ENCODE measurements at regions not wholly inside any gene's neighbourhood (a gene's known extent, or its start where the extent isn't known, plus 50 kb on each side); places are given as distances from the start of the nearest gene placed in this dataset.

DNA sequence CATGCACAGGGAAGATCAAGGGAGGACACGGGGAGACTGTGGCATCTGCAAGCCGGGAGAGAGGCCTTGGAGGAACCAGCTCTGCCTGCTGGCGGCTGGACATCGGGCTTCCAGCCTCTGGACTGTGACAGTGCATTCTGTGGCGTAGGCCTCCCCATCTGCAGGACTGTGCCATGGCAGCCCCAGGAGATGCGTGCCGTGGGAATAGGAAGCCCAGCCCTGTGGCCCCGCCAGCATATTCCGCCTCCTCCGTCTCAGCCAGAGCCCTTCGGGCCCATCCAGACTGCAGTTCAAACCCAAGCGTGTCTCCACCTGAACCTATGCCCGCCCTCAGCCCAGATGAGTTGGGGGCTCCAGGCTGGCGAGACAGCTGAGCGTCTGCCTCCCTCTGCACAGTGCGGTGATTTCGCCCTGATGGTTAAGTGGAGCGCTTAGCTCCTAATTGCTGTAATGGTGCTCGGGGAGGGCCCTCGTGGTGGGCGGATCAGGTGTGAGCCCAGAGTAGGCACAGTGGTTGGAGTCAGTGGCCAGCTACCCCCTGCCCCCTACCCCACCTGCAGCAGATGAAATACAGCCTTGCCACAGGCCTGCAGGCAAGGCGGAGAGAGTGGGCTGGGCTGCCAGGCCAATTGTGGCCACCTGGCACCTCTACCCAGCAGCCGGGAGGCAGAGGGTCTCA is 133.9 kb downstream of the HMX1 start:
- Histone ChIP-seq H3K18ac (ENCODE audit: low read depth in 1 of 2, low read length in 2 of 2) (no peak overlapping the region), H2BK12ac (ENCODE audit: low read length in 2 of 2) (no peak overlapping the region), H3K9ac (ENCODE audit: low read length) (no peak overlapping the region), H3K36me3 (ENCODE audit: control insufficient read depth in 1 of 2, insufficient read depth in 2 of 2, low read depth in 1 of 2, low read length in 2 of 2) (no peaks in the 10 kb centered on the region), H3K9me3 (ENCODE audit: control insufficient read depth, low read length) (no peaks in the 10 kb centered on the region), H3K14ac (ENCODE audit: low read length in 2 of 2) (no peak overlapping the region), H3K4me1 (ENCODE audit: control insufficient read depth, insufficient read depth, low read depth, low read length) (no peaks in the 10 kb centered on the region), H2BK5ac (ENCODE audit: low read depth, low read length, poor library complexity, severe bottlenecking) (no peak overlapping the region), H3K27ac (ENCODE audit: low read length, poor library complexity, severe bottlenecking) (no peak overlapping the region), H3K27me3 (ENCODE audit: control insufficient read depth in 1 of 2, insufficient read depth in 1 of 2, low read length in 2 of 2) (no peaks in the 10 kb centered on the region), H4K8ac (ENCODE audit: low read length) (no peak overlapping the region), H3K79me1 (replicated peaks; ENCODE audit: low read length, poor library complexity, severe bottlenecking) (no peaks in the 10 kb centered on the region), H2AK5ac (ENCODE audit: low read length, severe bottlenecking) (no peak overlapping the region), H2BK15ac (ENCODE audit: low read depth, poor library complexity, severe bottlenecking) (no peak overlapping the region), H3K23ac (ENCODE audit: low read length in 2 of 2) (no peak overlapping the region), H3K4ac (ENCODE audit: low read depth in 1 of 2, low read length in 2 of 2) (no peak overlapping the region), H4K91ac (ENCODE audit: low read length) (no peak overlapping the region), H3K4me3 (ENCODE audit: insufficient read depth in 1 of 2, low read depth in 1 of 2, low read length in 2 of 2) (no peak overlapping the region), H2AFZ (ENCODE audit: low read depth, low read length) (no peak overlapping the region), H3K4me2 (ENCODE audit: low read length, poor library complexity, severe bottlenecking) (no peak overlapping the region), H2BK120ac (ENCODE audit: low read depth, low read length) (no peak overlapping the region)
- DNase-seq, result no peak
- 87% methylated on average over 23 of the region's 23 CpGs for WGBS

- H3K27me3 ChIP-seq (ENCODE audit: control insufficient read depth in 1 of 2, insufficient read depth in 1 of 2, low read length in 2 of 2), result no peaks in the 10 kb centered on the region
- H3K79me1 ChIP-seq (replicated peaks; ENCODE audit: low read length, poor library complexity, severe bottlenecking), result no peaks in the 10 kb centered on the region
- H3K4me1 ChIP-seq (ENCODE audit: control insufficient read depth, insufficient read depth, low read depth, low read length), result no peaks in the 10 kb centered on the region
- H2AK5ac ChIP-seq (ENCODE audit: low read length, severe bottlenecking), result no peak overlapping the region
- no peak overlapping the region for H3K27ac ChIP-seq (ENCODE audit: low read length, poor library complexity, severe bottlenecking)
- no peak overlapping the region for H3K4ac ChIP-seq (ENCODE audit: low read depth in 1 of 2, low read length in 2 of 2)
- no peak for DNase-seq
- H3K9ac ChIP-seq (ENCODE audit: low read length), result no peak overlapping the region
- H3K14ac ChIP-seq (ENCODE audit: low read length in 2 of 2), result no peak overlapping the region
- no peaks in the 10 kb centered on the region for H3K36me3 ChIP-seq (ENCODE audit: control insufficient read depth in 1 of 2, insufficient read depth in 2 of 2, low read depth in 1 of 2, low read length in 2 of 2)
- no peak overlapping the region for H4K8ac ChIP-seq (ENCODE audit: low read length)
- no peak overlapping the region for H2BK120ac ChIP-seq (ENCODE audit: low read depth, low read length)
- no peak overlapping the region for H3K23ac ChIP-seq (ENCODE audit: low read length in 2 of 2)
- no peak overlapping the region for H2BK12ac ChIP-seq (ENCODE audit: low read length in 2 of 2)
- H2BK5ac ChIP-seq (ENCODE audit: low read depth, low read length, poor library complexity, severe bottlenecking), result no peak overlapping the region
- no peak overlapping the region for H3K4me2 ChIP-seq (ENCODE audit: low read length, poor library complexity, severe bottlenecking)
- H4K91ac ChIP-seq (ENCODE audit: low read length), result no peak overlapping the region
- no peak overlapping the region for H3K4me3 ChIP-seq (ENCODE audit: insufficient read depth in 1 of 2, low read depth in 1 of 2, low read length in 2 of 2)
- H3K18ac ChIP-seq (ENCODE audit: low read depth in 1 of 2, low read length in 2 of 2), result no peak overlapping the region
- 88% methylated on average over 11 of the region's 11 CpGs for whole genome bisulfite sequencing
- no peak overlapping the region for H2AFZ ChIP-seq (ENCODE audit: low read depth, low read length)
- no peaks in the 10 kb centered on the region for H3K9me3 ChIP-seq (ENCODE audit: control insufficient read depth, low read length)
- H2BK15ac ChIP-seq (ENCODE audit: low read depth, poor library complexity, severe bottlenecking), result no peak overlapping the region
Observed at GRCh38 chr4:8737075-8737474, 134.6 kb downstream of the HMX1 start.

GRCh38 chr4:8736090-8736825 is 135.4 kb downstream of the HMX1 start:
- no peak overlapping the region for H4K8ac ChIP-seq (ENCODE audit: low read length)
- no peak overlapping the region for H2BK5ac ChIP-seq (ENCODE audit: low read depth, low read length, poor library complexity, severe bottlenecking)
- no peak overlapping the region for H2BK12ac ChIP-seq (ENCODE audit: low read length in 2 of 2)
- no peak overlapping the region for H3K14ac ChIP-seq (ENCODE audit: low read length in 2 of 2)
- H2BK15ac ChIP-seq (ENCODE audit: low read depth, poor library complexity, severe bottlenecking), result no peak overlapping the region
- no peak overlapping the region for H2BK120ac ChIP-seq (ENCODE audit: low read depth, low read length)
- H3K79me1 ChIP-seq (replicated peaks; ENCODE audit: low read length, poor library complexity, severe bottlenecking), result no peaks in the 10 kb centered on the region
- no peak overlapping the region for H3K4ac ChIP-seq (ENCODE audit: low read depth in 1 of 2, low read length in 2 of 2)
- H3K4me3 ChIP-seq (ENCODE audit: insufficient read depth in 1 of 2, low read depth in 1 of 2, low read length in 2 of 2), result no peak overlapping the region
- H3K9me3 ChIP-seq (ENCODE audit: control insufficient read depth, low read length), result no peaks in the 10 kb centered on the region
- H3K27me3 ChIP-seq (ENCODE audit: control insufficient read depth in 1 of 2, insufficient read depth in 1 of 2, low read length in 2 of 2), result no peaks in the 10 kb centered on the region
- no peaks in the 10 kb centered on the region for H3K4me1 ChIP-seq (ENCODE audit: control insufficient read depth, insufficient read depth, low read depth, low read length)
- H2AFZ ChIP-seq (ENCODE audit: low read depth, low read length), result no peak overlapping the region
- H3K4me2 ChIP-seq (ENCODE audit: low read length, poor library complexity, severe bottlenecking), result no peak overlapping the region
- H3K23ac ChIP-seq (ENCODE audit: low read length in 2 of 2), result no peak overlapping the region
- H3K18ac ChIP-seq (ENCODE audit: low read depth in 1 of 2, low read length in 2 of 2), result no peak overlapping the region
- no peak overlapping the region for H3K27ac ChIP-seq (ENCODE audit: low read length, poor library complexity, severe bottlenecking)
- H3K36me3 ChIP-seq (ENCODE audit: control insufficient read depth in 1 of 2, insufficient read depth in 2 of 2, low read depth in 1 of 2, low read length in 2 of 2), result no peaks in the 10 kb centered on the region
- no peak overlapping the region for H3K9ac ChIP-seq (ENCODE audit: low read length)
- no peak overlapping the region for H2AK5ac ChIP-seq (ENCODE audit: low read length, severe bottlenecking)
- no peak for DNase-seq
- no peak overlapping the region for H4K91ac ChIP-seq (ENCODE audit: low read length)
- 78% methylated on average over 17 of the region's 18 CpGs for WGBS

- H2BK15ac ChIP-seq (ENCODE audit: low read depth, poor library complexity, severe bottlenecking), result no peak overlapping the region
- no peaks in the 10 kb centered on the region for H3K9me3 ChIP-seq (ENCODE audit: control insufficient read depth, low read length)
- no peak overlapping the region for H3K14ac ChIP-seq (ENCODE audit: low read length in 2 of 2)
- no peak overlapping the region for H2AK5ac ChIP-seq (ENCODE audit: low read length, severe bottlenecking)
- 72% methylated on average over 12 of the region's 14 CpGs for WGBS
- H3K4me1 ChIP-seq (ENCODE audit: control insufficient read depth, insufficient read depth, low read depth, low read length), result no peaks in the 10 kb centered on the region
- H2BK120ac ChIP-seq (ENCODE audit: low read depth, low read length), result no peak overlapping the region
- H3K4ac ChIP-seq (ENCODE audit: low read depth in 1 of 2, low read length in 2 of 2), result no peak overlapping the region
- H3K79me1 ChIP-seq (replicated peaks; ENCODE audit: low read length, poor library complexity, severe bottlenecking), result no peaks in the 10 kb centered on the region
- no peak overlapping the region for H3K27ac ChIP-seq (ENCODE audit: low read length, poor library complexity, severe bottlenecking)
- no peak overlapping the region for H3K23ac ChIP-seq (ENCODE audit: low read length in 2 of 2)
- no peak overlapping the region for H3K9ac ChIP-seq (ENCODE audit: low read length)
- no peak overlapping the region for H2AFZ ChIP-seq (ENCODE audit: low read depth, low read length)
- H2BK12ac ChIP-seq (ENCODE audit: low read length in 2 of 2), result no peak overlapping the region
- H3K4me2 ChIP-seq (ENCODE audit: low read length, poor library complexity, severe bottlenecking), result no peak overlapping the region
- H2BK5ac ChIP-seq (ENCODE audit: low read depth, low read length, poor library complexity, severe bottlenecking), result no peak overlapping the region
- no peak for DNase-seq
- H4K8ac ChIP-seq (ENCODE audit: low read length), result no peak overlapping the region
- H3K18ac ChIP-seq (ENCODE audit: low read depth in 1 of 2, low read length in 2 of 2), result no peak overlapping the region
- no peaks in the 10 kb centered on the region for H3K27me3 ChIP-seq (ENCODE audit: control insufficient read depth in 1 of 2, insufficient read depth in 1 of 2, low read length in 2 of 2)
- no peak overlapping the region for H3K4me3 ChIP-seq (ENCODE audit: insufficient read depth in 1 of 2, low read depth in 1 of 2, low read length in 2 of 2)
- H4K91ac ChIP-seq (ENCODE audit: low read length), result no peak overlapping the region
- H3K36me3 ChIP-seq (ENCODE audit: control insufficient read depth in 1 of 2, insufficient read depth in 2 of 2, low read depth in 1 of 2, low read length in 2 of 2), result no peaks in the 10 kb centered on the region
Observed at GRCh38 chr4:8735236-8736089, 136.2 kb downstream of the HMX1 start.

Data from mesenchymal stem cell (in vitro differentiated cells and primary cell).